HEK293T (cell line): ENCODE measurements at regions not wholly inside any gene's neighbourhood (a gene's known extent, or its start where the extent isn't known, plus 50 kb on each side); places are given as distances from the start of the nearest gene placed in this dataset.

ENCODE experiments used
- ARNT ChIP-seq: fragments of 450-650 bp; IDR thresholded peaks from 2 replicates; pipeline ENCODE4 v1.6.1; 2017; ENCODE audit warnings: mild to moderate bottlenecking
- LEF1 ChIP-seq: fragments of 450-650 bp; IDR thresholded peaks from 2 replicates; pipeline ENCODE4 v1.6.1; 2017; ENCODE audit warnings: mild to moderate bottlenecking, borderline replicate concordance
- NFRKB ChIP-seq: fragments of 450-650 bp; IDR thresholded peaks from 2 replicates; pipeline ENCODE4 v1.6.1; 2016; ENCODE audit warnings: mild to moderate bottlenecking, moderate library complexity
- PKNOX1 ChIP-seq: fragments of 450-650 bp; IDR thresholded peaks from 2 replicates; pipeline ENCODE4 v1.6.1; 2016
- SP1 ChIP-seq: fragments of 450-650 bp; IDR thresholded peaks from 2 replicates; pipeline ENCODE4 v1.6.1; 2017
- SUZ12 ChIP-seq: fragments of 450-650 bp; IDR thresholded peaks from 2 replicates; pipeline ENCODE4 v1.6.1; 2016; ENCODE audit warnings: mild to moderate bottlenecking

GRCh38 chr5:31051316-31051715 lies 142.2 kb upstream of the CDH6 start:
- no peak for TF ChIP-seq ARNT
- no peak for TF ChIP-seq SP1
- TF ChIP-seq PKNOX1: no peak
- TF ChIP-seq NFRKB: no peak
- no peak for TF ChIP-seq LEF1
- no peak for TF ChIP-seq SUZ12
